Umbilical cord (tissue), 1 donor: ENCODE measurements at regions not wholly inside any gene's neighbourhood (a gene's known extent, or its start where the extent isn't known, plus 50 kb on each side); places are given as distances from the start of the nearest gene placed in this dataset.
"Not testable (repeated sequence)": the region's sequence is repeated elsewhere in the genome, so short reads cannot be mapped to it uniquely, and the experiment has no call there.

Experiments
- DNase-seq: peaks from one replicate; pipeline ENCODE4 v3.0.0-alpha.2; 2015; ENCODE audit warnings: low spot score

- DNase-seq = no peak
These were observed 112.3 kb downstream of the PCSK1 start for GRCh38 chr5:96320797-96321196.

- not testable (repeated sequence) for DNase-seq
These were observed 112.9 kb downstream of the PCSK1 start for GRCh38 chr5:96319981-96320739.

- DNase-seq = no peak
These were observed 114.4 kb downstream of the PCSK1 start for GRCh38 chr5:96318569-96319110.

- no peak for DNase-seq
These were observed 115.1 kb downstream of the PCSK1 start for GRCh38 chr5:96317945-96318344.

GRCh38 chr5:96316487-96316886 is 116.6 kb downstream of the PCSK1 start:
- DNase-seq = no peak

GRCh38 chr5:96316017-96316416 is 117.0 kb downstream of the PCSK1 start:
- no peak for DNase-seq

- DNase-seq = no peak
These were observed 117.6 kb downstream of the PCSK1 start for GRCh38 chr5:96315431-96315830.

GRCh38 chr5:96312383-96312782 is 120.7 kb downstream of the PCSK1 start:
- DNase-seq = no peak

GRCh38 chr5:96307047-96307446 is 126.0 kb downstream of the PCSK1 start:
- DNase-seq = not testable (repeated sequence)

GRCh38 chr5:96302174-96302738 is 130.8 kb downstream of the PCSK1 start:
- no peak for DNase-seq

GRCh38 chr5:96300976-96301375 is 132.1 kb downstream of the PCSK1 start:
- DNase-seq = no peak

GRCh38 chr5:96297867-96298266 is 135.2 kb downstream of the PCSK1 start:
- DNase-seq = peak; percentile 82

GRCh38 chr5:96297290-96297689 is 135.8 kb downstream of the PCSK1 start:
- DNase-seq = peak; percentile 98

GRCh38 chr5:96294884-96295202 is 138.2 kb downstream of the PCSK1 start:
- DNase-seq = no peak

GRCh38 chr5:96293966-96294883 is 138.8 kb downstream of the PCSK1 start:
- no peak for DNase-seq

- DNase-seq = no peak
These were observed 140.3 kb downstream of the PCSK1 start for GRCh38 chr5:96292582-96293247.

- not testable (repeated sequence) for DNase-seq
These were observed 143.8 kb downstream of the PCSK1 start for GRCh38 chr5:96289287-96289686.

- no peak for DNase-seq
These were observed 144.2 kb downstream of the PCSK1 start for GRCh38 chr5:96288845-96289185.

- DNase-seq = peak; percentile 35
These were observed 144.7 kb downstream of the PCSK1 start for GRCh38 chr5:96288166-96288844.

- DNase-seq = no peak
These were observed 145.9 kb downstream of the PCSK1 start for GRCh38 chr5:96287136-96287535.

GRCh38 chr5:96285823-96286222 is 147.2 kb downstream of the PCSK1 start:
- DNase-seq = no peak
